Keratinocyte (primary cell): ENCODE measurements at regions not wholly inside any gene's neighbourhood (a gene's known extent, or its start where the extent isn't known, plus 50 kb on each side); places are given as distances from the start of the nearest gene placed in this dataset.

Source experiments
- DNase-seq: peaks from one replicate; pipeline ENCODE4 v3.0.0-alpha.2; 2011; ENCODE audit warnings: low read depth, missing footprints, low spot score
- FAIRE-seq: peaks from 2 replicates; lab custom pipeline; 2011; peaks lifted over from hg19 to GRCh38; lab: Jason Lieb, UNC
- H2AFZ ChIP-seq: 2 replicates; pipeline ENCODE4 v1.6.0; 2012; ENCODE audit warnings: low read length, control low read depth, inconsistent platforms; ENCODE audit not compliant: control insufficient read depth
- H3K27ac ChIP-seq: 2 replicates; pipeline ENCODE4 v1.5.1; 2011; ENCODE audit warnings: low read length; ENCODE audit not compliant: control insufficient read depth, insufficient read depth
- H3K27me3 ChIP-seq: 3 replicates; pipeline ENCODE4 v1.6.0; 2011; ENCODE audit warnings: low read length; ENCODE audit not compliant: control insufficient read depth, insufficient read depth; ENCODE audit errors: extremely low read depth
- H3K36me3 ChIP-seq, 2 experiments: 2 replicates in 1 of 2; 3 replicates in 1 of 2; pipeline ENCODE4 v1.5.1; 2011; ENCODE audit warnings: low read length in 2 of 2, mild to moderate bottlenecking in 1 of 2; ENCODE audit not compliant: control insufficient read depth in 2 of 2, insufficient read depth in 2 of 2; ENCODE audit errors: extremely low read depth in 1 of 2
- H3K4me1 ChIP-seq: 3 replicates; pipeline ENCODE4 v1.5.1; 2011; ENCODE audit warnings: low read length; ENCODE audit not compliant: control insufficient read depth, insufficient read depth; ENCODE audit errors: extremely low read depth
- H3K4me2 ChIP-seq: 3 replicates; pipeline ENCODE4 v1.6.0; 2011; ENCODE audit warnings: low read depth, low read length; ENCODE audit not compliant: control insufficient read depth, insufficient read depth; ENCODE audit errors: extremely low read depth
- H3K4me3 ChIP-seq, 3 experiments: fragments of 200-600 bp in 1 of 3; sonication (generic) in 1 of 3; 2 replicates in 2 of 3; 3 replicates in 1 of 3; pipeline ENCODE4 v1.5.1; 2011 to 2016; ENCODE audit warnings: low read length in 3 of 3, mild to moderate bottlenecking in 3 of 3, control low read depth in 2 of 3, inconsistent platforms in 1 of 3, low read depth in 1 of 3, mixed read lengths in 1 of 3, mixed run types in 1 of 3, moderate library complexity in 1 of 3; ENCODE audit not compliant: control insufficient read depth in 2 of 3, insufficient read depth in 2 of 3; ENCODE audit errors: extremely low read depth in 1 of 3
- H3K79me2 ChIP-seq: 2 replicates; pipeline ENCODE4 v1.6.0; 2012; ENCODE audit warnings: low read length; ENCODE audit not compliant: control insufficient read depth, insufficient read depth
- H3K9ac ChIP-seq: 3 replicates; pipeline ENCODE4 v1.6.0; 2011; ENCODE audit warnings: low read length; ENCODE audit not compliant: control insufficient read depth, insufficient read depth; ENCODE audit errors: extremely low read depth
- H3K9me1 ChIP-seq: 3 replicates; pipeline ENCODE4 v1.6.0; 2011; ENCODE audit warnings: low read length; ENCODE audit not compliant: control insufficient read depth, insufficient read depth; ENCODE audit errors: extremely low read depth
- H3K9me3 ChIP-seq: 2 replicates; pipeline ENCODE4 v1.5.1; 2012; ENCODE audit warnings: low read depth, low read length; ENCODE audit not compliant: control insufficient read depth
- H4K20me1 ChIP-seq: 3 replicates; pipeline ENCODE4 v1.6.0; 2011; ENCODE audit warnings: low read length; ENCODE audit not compliant: control insufficient read depth, insufficient read depth; ENCODE audit errors: extremely low read depth
- EZH2 ChIP-seq: IDR thresholded peaks from one replicate; pipeline ENCODE4 v1.6.1; 2012; ENCODE audit warnings: inconsistent platforms, mild to moderate bottlenecking, low read length, moderate library complexity
- dilution Hi-C: fragments of 300-500 bp; cut with MboI; formaldehyde crosslinking; loops from one replicate; pipeline ENCODE4 v1.7.0; 2020; ENCODE audit warnings: low sequenced_read_pairs; ENCODE audit not compliant: extremely low pct_ligation_motif_present
- TF ChIP-seq, protein P1 (sequence below), 3 experiments: IDR thresholded peaks in 1 of 3; conservative IDR thresholded peaks in 1 of 3; optimal IDR thresholded peaks in 1 of 3; 2 replicates in 2 of 3; 3 replicates in 1 of 3; pipeline versions ENCODE3 to v1.5.1; 2011; ENCODE audit warnings: low read length in 3 of 3, mild to moderate bottlenecking in 3 of 3, moderate library complexity in 2 of 3, control low read depth in 1 of 3, inconsistent platforms in 1 of 3; ENCODE audit not compliant: insufficient read depth in 2 of 3; ENCODE audit errors: extremely low read depth in 1 of 3

GRCh38 chr15:98266295-98266694, 305.8 kb downstream of the ARRDC4 start:
- H4K20me1 ChIP-seq: no peaks in the 10 kb centered on the region
- no peaks in the 10 kb centered on the region for H3K4me1 ChIP-seq
- no peak overlapping the region for H3K27ac ChIP-seq
- no peak overlapping the region for H2AFZ ChIP-seq
- no peak overlapping the region for H3K9ac ChIP-seq
- H3K9me3 ChIP-seq: no peaks in the 10 kb centered on the region
- no peaks in the 10 kb centered on the region for H3K79me2 ChIP-seq
- dilution Hi-C loops: no loop called here
- DNase-seq (no peak), FAIRE-seq (no peak)
- no peak overlapping the region for H3K4me3 ChIP-seq
- no peak overlapping the region for H3K4me2 ChIP-seq
- H3K27me3 ChIP-seq: no peaks in the 10 kb centered on the region
- no peaks in the 10 kb centered on the region for H3K36me3 ChIP-seq
- no peaks in the 10 kb centered on the region for H3K9me1 ChIP-seq
- TF ChIP-seq EZH2: no peak
- TF ChIP-seq, protein P1, sequence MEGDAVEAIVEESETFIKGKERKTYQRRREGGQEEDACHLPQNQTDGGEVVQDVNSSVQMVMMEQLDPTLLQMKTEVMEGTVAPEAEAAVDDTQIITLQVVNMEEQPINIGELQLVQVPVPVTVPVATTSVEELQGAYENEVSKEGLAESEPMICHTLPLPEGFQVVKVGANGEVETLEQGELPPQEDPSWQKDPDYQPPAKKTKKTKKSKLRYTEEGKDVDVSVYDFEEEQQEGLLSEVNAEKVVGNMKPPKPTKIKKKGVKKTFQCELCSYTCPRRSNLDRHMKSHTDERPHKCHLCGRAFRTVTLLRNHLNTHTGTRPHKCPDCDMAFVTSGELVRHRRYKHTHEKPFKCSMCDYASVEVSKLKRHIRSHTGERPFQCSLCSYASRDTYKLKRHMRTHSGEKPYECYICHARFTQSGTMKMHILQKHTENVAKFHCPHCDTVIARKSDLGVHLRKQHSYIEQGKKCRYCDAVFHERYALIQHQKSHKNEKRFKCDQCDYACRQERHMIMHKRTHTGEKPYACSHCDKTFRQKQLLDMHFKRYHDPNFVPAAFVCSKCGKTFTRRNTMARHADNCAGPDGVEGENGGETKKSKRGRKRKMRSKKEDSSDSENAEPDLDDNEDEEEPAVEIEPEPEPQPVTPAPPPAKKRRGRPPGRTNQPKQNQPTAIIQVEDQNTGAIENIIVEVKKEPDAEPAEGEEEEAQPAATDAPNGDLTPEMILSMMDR (optimal IDR thresholded peaks at IDR 0.05 in 1 of 3, IDR thresholded peaks at IDR 0.05 in 1 of 3, conservative IDR thresholded peaks at IDR 0.05 in 1 of 3; ENCODE audit: extremely low read depth in 1 of 3, insufficient read depth in 2 of 3, low read length in 3 of 3): no peak

GRCh38 chr15:98268163-98268562, 307.7 kb downstream of the ARRDC4 start:
- DNase-seq: no peak
- Histone ChIP-seq H3K27me3 (no peaks in the 10 kb centered on the region), H2AFZ (no peak overlapping the region), H3K36me3 (no peaks in the 10 kb centered on the region), H3K9ac (no peak overlapping the region), H4K20me1 (no peaks in the 10 kb centered on the region), H3K9me1 (no peaks in the 10 kb centered on the region), H3K79me2 (no peaks in the 10 kb centered on the region), H3K9me3 (no peaks in the 10 kb centered on the region), H3K4me1 (no peaks in the 10 kb centered on the region), H3K27ac (no peak overlapping the region), H3K4me3 (no peak overlapping the region), H3K4me2 (no peak overlapping the region)
- FAIRE-seq: no peak
- TF ChIP-seq EZH2: no peak
- TF ChIP-seq, protein P1 (optimal IDR thresholded peaks at IDR 0.05 in 1 of 3, IDR thresholded peaks at IDR 0.05 in 1 of 3, conservative IDR thresholded peaks at IDR 0.05 in 1 of 3; ENCODE audit: extremely low read depth in 1 of 3, insufficient read depth in 2 of 3, low read length in 3 of 3): no peak
- dilution Hi-C loops: no loop called here
